Neural cell (in vitro differentiated cells): ENCODE measurements at regions not wholly inside any gene's neighbourhood (a gene's known extent, or its start where the extent isn't known, plus 50 kb on each side); places are given as distances from the start of the nearest gene placed in this dataset.

Source experiments
- H2AFZ ChIP-seq: fragments of 200-600, 300-800 bp; sonication (generic), shearing (Covaris generic); 2 replicates; pipeline ENCODE4 v1.6.0; 2014; ENCODE audit warnings: low read depth, mild to moderate bottlenecking, antibody characterized with exemption, low read length, moderate library complexity
- H3F3A ChIP-seq: fragments of 200-600 bp; shearing (Covaris generic); 2 replicates; pipeline ENCODE4 v1.6.1; 2016; ENCODE audit warnings: mild to moderate bottlenecking, moderate library complexity, mixed read lengths, antibody characterized with exemption, low read length; ENCODE audit not compliant: insufficient read depth, poor library complexity, severe bottlenecking
- H3K27ac ChIP-seq: fragments of 200-600, 300-800 bp; sonication (generic), shearing (Covaris generic); 2 replicates; pipeline ENCODE4 v1.5.1; 2014; ENCODE audit warnings: mild to moderate bottlenecking, low read length, moderate library complexity
- H3K27me3 ChIP-seq: fragments of 300-800, 200-600 bp; sonication (generic), shearing (Covaris generic); 2 replicates; pipeline ENCODE4 v1.6.0; 2014; ENCODE audit warnings: mild to moderate bottlenecking, low read depth, low read length, moderate library complexity; ENCODE audit not compliant: insufficient read depth
- H3K36me3 ChIP-seq: fragments of 300-800, 200-600 bp; sonication (generic), shearing (Covaris generic); 2 replicates; pipeline ENCODE4 v1.5.1; 2014; ENCODE audit warnings: mild to moderate bottlenecking, antibody characterized with exemption, low read length, moderate library complexity; ENCODE audit not compliant: insufficient read depth
- H3K4me2 ChIP-seq: fragments of 300-800, 200-600 bp; sonication (generic), shearing (Covaris generic); 2 replicates; pipeline ENCODE4 v1.6.0; 2014; ENCODE audit warnings: mild to moderate bottlenecking, low read length
- H3K4me3 ChIP-seq: fragments of 300-800, 200-600 bp; sonication (generic), shearing (Covaris generic); 2 replicates; pipeline ENCODE4 v1.5.1; 2014; ENCODE audit warnings: mild to moderate bottlenecking, low read length, moderate library complexity
- H3K79me2 ChIP-seq: fragments of 200-600 bp; shearing (Covaris generic); replicated peaks from 2 replicates; pipeline ENCODE4 v1.6.0; 2014; ENCODE audit warnings: mild to moderate bottlenecking, low read length, moderate library complexity; ENCODE audit not compliant: insufficient read depth
- H3K9ac ChIP-seq: fragments of 300-800, 200-600 bp; sonication (generic), shearing (Covaris generic); 2 replicates; pipeline ENCODE4 v1.6.1; 2016; ENCODE audit warnings: mild to moderate bottlenecking, low read length, mixed read lengths
- H3K9me2 ChIP-seq: fragments of 200-600 bp; shearing (Covaris generic); 2 replicates; pipeline ENCODE4 v1.6.1; 2016; ENCODE audit warnings: mild to moderate bottlenecking, low read length, mixed read lengths; ENCODE audit not compliant: insufficient read depth
- H3K9me3 ChIP-seq: fragments of 200-600, 300-800 bp; sonication (generic), shearing (Covaris generic); 2 replicates; pipeline ENCODE4 v1.6.1; 2016; ENCODE audit warnings: mild to moderate bottlenecking, mixed run types, low read length, moderate library complexity, mixed read lengths
- H4K20me1 ChIP-seq: fragments of 200-600 bp; shearing (Covaris generic); 2 replicates; pipeline ENCODE4 v1.6.1; 2016; ENCODE audit warnings: mild to moderate bottlenecking, mixed run types; ENCODE audit not compliant: insufficient read depth
- EP300 ChIP-seq: fragments of 450-650 bp; conservative IDR thresholded peaks from 2 replicates; pipeline ENCODE4 v1.6.1; 2014; ENCODE audit warnings: antibody characterized with exemption, mild to moderate bottlenecking, moderate library complexity; ENCODE audit not compliant: poor library complexity, severe bottlenecking
- EZH2 ChIP-seq: fragments of 200-600, 300-800 bp; shearing (Covaris generic), sonication (generic); IDR thresholded peaks from 2 replicates; pipeline ENCODE4 v1.6.1; 2014; ENCODE audit warnings: antibody characterized with exemption, low read length, borderline replicate concordance, mild to moderate bottlenecking; ENCODE audit not compliant: insufficient read depth, poor library complexity, severe bottlenecking
- MXI1 ChIP-seq: fragments of 450-650 bp; conservative IDR thresholded peaks from 2 replicates; pipeline ENCODE4 v1.6.1; 2014; ENCODE audit warnings: antibody characterized with exemption, mild to moderate bottlenecking; ENCODE audit not compliant: poor library complexity, severe bottlenecking
- POLR2AphosphoS5 ChIP-seq: IDR thresholded peaks from 2 replicates; pipeline ENCODE4 v1.6.1; 2012
- RAD21 ChIP-seq: fragments of 450-650 bp; conservative IDR thresholded peaks from 2 replicates; pipeline ENCODE4 v1.6.1; 2014; ENCODE audit warnings: antibody characterized with exemption, mild to moderate bottlenecking, moderate library complexity
- SMC3 ChIP-seq: fragments of 450-650 bp; conservative IDR thresholded peaks from 2 replicates; pipeline ENCODE4 v1.6.1; 2014; ENCODE audit warnings: antibody characterized with exemption, mild to moderate bottlenecking, moderate library complexity; ENCODE audit not compliant: poor library complexity
- TAF1 ChIP-seq: IDR thresholded peaks from 2 replicates; pipeline ENCODE4 v1.6.1; 2012; ENCODE audit warnings: low read depth
- TF ChIP-seq, protein P1 (sequence below): fragments of 450-650 bp; IDR thresholded peaks from 2 replicates; pipeline ENCODE4 v1.5.1; 2014; ENCODE audit warnings: antibody characterized with exemption, mild to moderate bottlenecking, moderate library complexity; ENCODE audit not compliant: poor library complexity, severe bottlenecking
- TF ChIP-seq, protein P2 (sequence below): IDR thresholded peaks from 2 replicates; pipeline ENCODE4 v1.6.1; 2012; ENCODE audit warnings: borderline replicate concordance

DNA sequence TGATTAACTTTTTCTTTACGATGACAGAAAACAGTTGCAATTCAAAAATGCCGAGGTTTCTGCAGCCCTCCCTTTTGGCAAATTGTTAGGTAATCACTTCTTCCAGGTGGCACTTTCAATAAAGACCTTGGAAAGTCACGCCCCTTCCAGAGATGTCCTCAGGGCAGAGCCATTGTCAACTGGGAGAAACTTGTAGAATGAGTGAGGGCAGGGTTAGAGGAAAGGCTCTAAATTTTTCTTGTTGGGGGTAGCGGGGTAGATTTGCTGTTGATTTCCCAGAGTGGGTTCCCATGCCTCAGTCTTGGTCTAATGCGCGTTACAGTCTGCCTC, 421.1 kb downstream of the FGF9 start:
- no peaks in the 10 kb centered on the region for H4K20me1 ChIP-seq
- H3K27me3 ChIP-seq, result no peaks in the 10 kb centered on the region
- no peak overlapping the region for H3K27ac ChIP-seq
- H3K9me2 ChIP-seq, result no peaks in the 10 kb centered on the region
- H2AFZ ChIP-seq, result no peak overlapping the region
- H3K9me3 ChIP-seq, result no peaks in the 10 kb centered on the region
- no peak for TF ChIP-seq TAF1
- no peaks in the 10 kb centered on the region for H3F3A ChIP-seq
- no peaks in the 10 kb centered on the region for H3K36me3 ChIP-seq
- H3K4me2 ChIP-seq, result no peak overlapping the region
- H3K4me3 ChIP-seq, result no peak overlapping the region
- no peaks in the 10 kb centered on the region for H3K79me2 ChIP-seq
- no peak overlapping the region for H3K9ac ChIP-seq

GRCh38 chr13:22092791-22093560, 422.1 kb downstream of the FGF9 start:
- H4K20me1 ChIP-seq, result no peaks in the 10 kb centered on the region
- TF ChIP-seq, protein P1, sequence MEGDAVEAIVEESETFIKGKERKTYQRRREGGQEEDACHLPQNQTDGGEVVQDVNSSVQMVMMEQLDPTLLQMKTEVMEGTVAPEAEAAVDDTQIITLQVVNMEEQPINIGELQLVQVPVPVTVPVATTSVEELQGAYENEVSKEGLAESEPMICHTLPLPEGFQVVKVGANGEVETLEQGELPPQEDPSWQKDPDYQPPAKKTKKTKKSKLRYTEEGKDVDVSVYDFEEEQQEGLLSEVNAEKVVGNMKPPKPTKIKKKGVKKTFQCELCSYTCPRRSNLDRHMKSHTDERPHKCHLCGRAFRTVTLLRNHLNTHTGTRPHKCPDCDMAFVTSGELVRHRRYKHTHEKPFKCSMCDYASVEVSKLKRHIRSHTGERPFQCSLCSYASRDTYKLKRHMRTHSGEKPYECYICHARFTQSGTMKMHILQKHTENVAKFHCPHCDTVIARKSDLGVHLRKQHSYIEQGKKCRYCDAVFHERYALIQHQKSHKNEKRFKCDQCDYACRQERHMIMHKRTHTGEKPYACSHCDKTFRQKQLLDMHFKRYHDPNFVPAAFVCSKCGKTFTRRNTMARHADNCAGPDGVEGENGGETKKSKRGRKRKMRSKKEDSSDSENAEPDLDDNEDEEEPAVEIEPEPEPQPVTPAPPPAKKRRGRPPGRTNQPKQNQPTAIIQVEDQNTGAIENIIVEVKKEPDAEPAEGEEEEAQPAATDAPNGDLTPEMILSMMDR, result no peak
- TF ChIP-seq EP300, result no peak
- TF ChIP-seq RAD21, result no peak
- TF ChIP-seq MXI1, result no peak
- no peak for TF ChIP-seq TAF1
- TF ChIP-seq SMC3, result no peak
- TF ChIP-seq EZH2, result no peak
- TF ChIP-seq POLR2AphosphoS5, result no peak
- TF ChIP-seq, protein P2, sequence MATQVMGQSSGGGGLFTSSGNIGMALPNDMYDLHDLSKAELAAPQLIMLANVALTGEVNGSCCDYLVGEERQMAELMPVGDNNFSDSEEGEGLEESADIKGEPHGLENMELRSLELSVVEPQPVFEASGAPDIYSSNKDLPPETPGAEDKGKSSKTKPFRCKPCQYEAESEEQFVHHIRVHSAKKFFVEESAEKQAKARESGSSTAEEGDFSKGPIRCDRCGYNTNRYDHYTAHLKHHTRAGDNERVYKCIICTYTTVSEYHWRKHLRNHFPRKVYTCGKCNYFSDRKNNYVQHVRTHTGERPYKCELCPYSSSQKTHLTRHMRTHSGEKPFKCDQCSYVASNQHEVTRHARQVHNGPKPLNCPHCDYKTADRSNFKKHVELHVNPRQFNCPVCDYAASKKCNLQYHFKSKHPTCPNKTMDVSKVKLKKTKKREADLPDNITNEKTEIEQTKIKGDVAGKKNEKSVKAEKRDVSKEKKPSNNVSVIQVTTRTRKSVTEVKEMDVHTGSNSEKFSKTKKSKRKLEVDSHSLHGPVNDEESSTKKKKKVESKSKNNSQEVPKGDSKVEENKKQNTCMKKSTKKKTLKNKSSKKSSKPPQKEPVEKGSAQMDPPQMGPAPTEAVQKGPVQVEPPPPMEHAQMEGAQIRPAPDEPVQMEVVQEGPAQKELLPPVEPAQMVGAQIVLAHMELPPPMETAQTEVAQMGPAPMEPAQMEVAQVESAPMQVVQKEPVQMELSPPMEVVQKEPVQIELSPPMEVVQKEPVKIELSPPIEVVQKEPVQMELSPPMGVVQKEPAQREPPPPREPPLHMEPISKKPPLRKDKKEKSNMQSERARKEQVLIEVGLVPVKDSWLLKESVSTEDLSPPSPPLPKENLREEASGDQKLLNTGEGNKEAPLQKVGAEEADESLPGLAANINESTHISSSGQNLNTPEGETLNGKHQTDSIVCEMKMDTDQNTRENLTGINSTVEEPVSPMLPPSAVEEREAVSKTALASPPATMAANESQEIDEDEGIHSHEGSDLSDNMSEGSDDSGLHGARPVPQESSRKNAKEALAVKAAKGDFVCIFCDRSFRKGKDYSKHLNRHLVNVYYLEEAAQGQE, result no peak
- H3K36me3 ChIP-seq, result no peaks in the 10 kb centered on the region
- H3K27me3 ChIP-seq, result no peaks in the 10 kb centered on the region
- H3K4me2 ChIP-seq, result no peak overlapping the region
- H3K4me3 ChIP-seq, result no peak overlapping the region
- no peak overlapping the region for H3K9ac ChIP-seq
- H3K79me2 ChIP-seq, result no peaks in the 10 kb centered on the region
- no peak overlapping the region for H3K27ac ChIP-seq
- no peak overlapping the region for H2AFZ ChIP-seq
- H3K9me3 ChIP-seq, result no peaks in the 10 kb centered on the region
- no peaks in the 10 kb centered on the region for H3F3A ChIP-seq
- H3K9me2 ChIP-seq, result no peaks in the 10 kb centered on the region

GRCh38 chr13:22095794-22096193, 424.9 kb downstream of the FGF9 start:
- H3K9me3 ChIP-seq, result peaks cover 3% of the 10 kb centered on the region
- H2AFZ ChIP-seq, result no peak overlapping the region

More at GRCh38 chr13:22095794-22096193, 424.9 kb downstream of the FGF9 start:
- no peaks in the 10 kb centered on the region for H3K79me2 ChIP-seq
- no peak overlapping the region for H3K4me2 ChIP-seq
- H4K20me1 ChIP-seq, result no peaks in the 10 kb centered on the region
- no peaks in the 10 kb centered on the region for H3F3A ChIP-seq
- no peaks in the 10 kb centered on the region for H3K9me2 ChIP-seq
- H3K9ac ChIP-seq, result no peak overlapping the region
- no peak for TF ChIP-seq RAD21
- no peak for TF ChIP-seq EZH2
- TF ChIP-seq, protein P1, result no peak
- no peaks in the 10 kb centered on the region for H3K27me3 ChIP-seq
- no peak overlapping the region for H3K4me3 ChIP-seq
- no peaks in the 10 kb centered on the region for H3K36me3 ChIP-seq
- H3K27ac ChIP-seq, result no peak overlapping the region
